Fibroblast of gingiva (primary cell): ENCODE measurements at regions not wholly inside any gene's neighbourhood (a gene's known extent, or its start where the extent isn't known, plus 50 kb on each side); places are given as distances from the start of the nearest gene placed in this dataset.
"Not testable (repeated sequence)": the region's sequence is repeated elsewhere in the genome, so short reads cannot be mapped to it uniquely, and the experiment has no call there.

Experiments used
- DNase-seq: peaks from one replicate; pipeline ENCODE4 v3.0.0-alpha.2; 2011; ENCODE audit warnings: low read depth

DNA sequence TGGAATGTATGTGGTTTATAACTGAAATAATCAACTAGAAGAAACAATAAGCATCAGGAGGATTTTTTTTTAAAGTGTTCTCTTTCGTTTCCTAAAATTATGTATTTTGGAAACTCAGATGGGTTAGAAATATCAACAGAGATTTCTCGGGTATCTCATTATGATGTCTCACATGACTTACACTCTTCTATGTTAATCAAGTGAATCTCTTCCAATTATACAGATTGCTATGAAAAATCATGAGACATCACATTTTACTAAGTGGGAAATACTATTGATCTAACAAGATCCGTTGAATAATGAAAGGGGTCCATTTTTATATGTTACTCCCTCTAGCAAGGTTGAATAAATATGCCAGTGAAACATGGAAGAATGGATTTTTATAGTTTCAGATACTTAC is 54.7 kb upstream of the NRIP1 start:
- DNase-seq: no peak

DNA sequence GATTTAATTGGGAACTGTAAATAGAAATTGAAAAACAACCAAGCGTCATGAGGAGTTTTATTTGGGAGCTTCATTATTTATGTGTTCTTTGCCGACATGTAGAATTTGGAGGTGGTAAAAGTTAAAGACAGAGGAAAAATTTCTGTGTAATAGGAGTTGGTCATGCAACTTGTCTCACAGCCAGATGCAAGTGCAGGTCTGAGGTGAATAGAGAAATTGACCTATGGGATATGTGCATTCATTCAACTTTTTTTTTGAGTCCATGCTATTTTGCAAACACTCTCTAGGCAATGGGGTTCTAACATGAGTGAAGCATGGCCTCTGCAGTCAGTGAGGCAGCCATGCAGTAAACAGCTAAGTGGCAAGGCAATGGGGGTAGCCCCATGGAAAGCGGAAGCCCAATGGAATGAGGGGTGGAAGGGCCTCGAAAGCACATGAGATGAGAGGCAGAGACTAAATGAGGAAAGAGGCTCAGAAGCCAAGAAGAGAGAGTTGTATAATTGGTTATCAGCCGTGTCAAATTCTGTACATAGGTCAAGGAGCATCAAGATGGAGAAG is 56.4 kb upstream of the NRIP1 start:
- DNase-seq: no peak

DNA sequence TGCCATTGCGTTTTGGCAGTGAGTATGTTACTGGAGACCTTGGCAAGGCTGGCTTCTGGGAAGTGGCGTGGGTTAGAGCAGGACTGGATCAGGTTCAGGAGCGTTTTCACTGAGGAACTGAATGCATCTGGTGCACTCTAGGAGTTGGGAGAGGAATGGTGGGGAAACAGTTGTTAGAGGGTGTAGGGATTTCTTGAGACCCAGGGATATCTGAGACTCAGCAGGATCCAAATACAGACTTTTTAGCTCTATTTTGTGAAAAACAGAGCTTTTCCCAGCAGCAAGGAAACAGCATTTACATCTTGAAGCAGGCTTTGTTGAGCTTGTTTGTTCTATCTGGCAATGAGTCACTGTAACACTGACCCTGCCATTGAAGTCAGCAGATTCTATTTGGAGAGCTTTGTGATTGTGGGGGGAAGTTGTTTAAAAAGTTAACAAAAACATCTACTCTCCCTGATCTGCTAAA is 56.9 kb upstream of the NRIP1 start:
- peak; percentile 72 for DNase-seq

DNA sequence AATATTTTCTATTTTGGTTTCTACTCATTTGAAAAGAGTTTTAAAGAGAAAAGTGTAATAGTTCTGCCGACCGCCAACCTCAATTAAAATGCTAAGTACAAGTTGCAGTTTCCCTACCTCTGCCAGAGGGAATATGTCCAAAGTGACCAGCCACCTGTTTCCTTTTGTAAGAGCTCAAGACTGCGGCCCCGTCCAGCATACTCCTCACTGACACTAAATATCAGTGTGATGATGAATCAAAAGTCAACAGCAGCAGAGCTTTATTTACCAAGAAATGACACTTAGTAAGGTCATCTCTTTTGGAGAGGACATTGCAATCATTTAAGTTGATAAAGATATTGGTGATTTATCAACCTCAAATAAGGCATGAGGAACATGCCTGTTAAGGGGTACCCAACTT is 57.4 kb upstream of the NRIP1 start:
- no peak for DNase-seq

DNA sequence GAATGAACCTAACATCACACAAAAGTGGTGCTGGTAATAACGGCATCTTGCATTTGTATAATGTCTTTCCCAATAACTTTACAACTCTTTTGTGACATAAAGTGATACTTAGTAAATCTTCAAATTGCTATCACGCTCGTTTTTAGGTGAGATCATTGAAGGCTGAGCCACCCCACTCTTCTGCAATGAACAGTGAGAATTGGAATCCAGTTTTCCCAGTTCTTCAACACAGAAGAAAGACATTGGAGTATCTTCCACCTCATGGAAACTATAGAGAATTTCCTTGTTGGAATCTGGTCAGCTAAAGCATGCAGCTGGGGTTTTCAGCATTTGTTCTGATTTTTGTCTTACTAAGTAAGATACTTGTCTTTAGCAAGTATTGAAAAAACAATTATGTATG is 59.9 kb upstream of the NRIP1 start:
- no peak for DNase-seq

DNA sequence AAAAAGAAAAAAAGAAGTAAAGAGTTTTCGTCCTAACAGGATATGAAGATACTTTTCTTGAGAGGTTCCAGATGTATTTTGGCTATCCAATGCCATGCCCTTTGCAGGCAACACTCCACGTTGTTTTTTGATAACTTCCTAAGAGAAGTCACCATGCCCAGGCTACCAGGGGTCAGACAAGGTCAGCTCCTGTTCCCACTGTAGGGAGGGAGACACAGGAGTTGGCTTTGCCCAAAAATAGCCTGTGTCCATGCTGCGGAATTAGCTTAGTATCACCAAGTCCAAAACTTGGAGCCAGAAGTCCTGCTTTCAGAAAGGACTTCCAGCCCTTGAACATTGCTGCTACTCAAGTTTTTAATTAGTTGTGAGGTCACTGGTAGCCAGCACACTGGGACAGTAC is 62.1 kb upstream of the NRIP1 start:
- no peak for DNase-seq

DNA sequence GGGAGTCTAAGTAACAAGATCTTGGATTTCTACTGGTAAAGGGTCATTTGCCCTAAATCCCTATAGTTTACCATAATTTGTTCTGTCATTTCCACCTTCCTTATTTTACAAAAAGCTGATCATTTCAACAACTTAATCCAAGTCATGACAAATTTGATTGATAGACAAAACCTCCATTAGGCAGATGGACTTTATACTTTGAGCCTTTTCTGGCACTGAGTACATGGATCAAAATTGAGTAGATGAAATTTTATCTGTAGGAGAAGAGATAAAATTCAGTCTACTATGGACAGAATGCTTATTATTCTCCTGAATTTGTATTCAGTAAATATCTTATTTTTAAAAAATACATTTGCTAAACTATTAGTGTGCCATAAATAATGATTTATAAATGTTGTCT is 62.6 kb upstream of the NRIP1 start:
- DNase-seq: no peak

DNA sequence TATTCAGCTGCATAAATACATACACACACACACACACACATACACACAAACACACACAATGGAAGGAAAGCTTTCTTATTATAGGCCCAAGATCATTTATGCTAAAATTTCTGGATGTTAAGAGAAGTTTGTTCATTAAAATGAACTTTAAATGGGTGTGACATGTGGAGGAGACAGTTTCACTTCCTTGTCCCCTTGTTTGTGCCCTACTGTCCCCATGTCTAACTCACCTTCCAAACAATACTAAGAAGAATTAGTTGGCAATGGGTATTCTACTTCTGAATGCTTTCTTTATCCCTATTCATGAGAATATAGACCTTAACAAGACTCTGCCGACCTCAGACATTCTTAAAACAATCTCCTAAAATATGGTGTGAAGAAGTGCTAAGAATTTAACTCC is 63.5 kb upstream of the NRIP1 start:
- no peak for DNase-seq

DNA sequence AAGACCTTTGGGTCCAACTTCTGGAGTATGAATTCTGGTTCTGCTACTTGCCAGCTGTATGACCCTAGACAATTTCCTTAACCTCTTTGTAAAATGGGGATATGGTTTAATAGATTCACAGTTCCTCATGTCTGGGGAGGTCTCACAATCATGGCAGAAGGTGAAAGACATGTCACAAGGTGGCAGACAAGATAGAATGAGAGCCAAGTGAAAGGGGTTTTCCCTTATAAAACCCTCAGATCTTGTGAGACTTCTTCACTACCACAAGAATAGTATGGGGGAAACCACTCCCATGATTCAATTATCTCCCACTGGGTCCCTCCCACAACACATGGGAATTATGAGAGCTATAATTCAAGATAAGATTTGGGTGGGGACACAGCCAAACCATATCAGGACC is 63.9 kb upstream of the NRIP1 start:
- not testable (repeated sequence) for DNase-seq

DNA sequence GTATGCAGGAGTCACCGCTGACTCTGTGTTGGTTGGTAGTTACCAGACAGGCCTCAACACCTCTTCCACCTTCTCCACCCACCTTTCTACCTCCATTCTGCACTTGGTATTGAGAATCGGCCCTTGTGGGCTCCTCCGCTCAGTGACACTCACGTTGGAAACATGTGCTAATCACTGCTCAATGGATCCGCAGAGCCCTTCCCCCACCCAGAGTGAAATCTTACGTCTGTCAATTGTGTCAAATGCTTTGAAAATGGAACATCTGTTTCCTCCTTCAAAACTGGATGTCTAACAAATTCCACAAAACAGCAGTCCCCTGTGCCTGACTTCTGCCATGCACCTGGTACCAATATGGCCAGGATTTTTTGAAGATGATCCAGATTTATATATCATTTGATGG is 65.5 kb upstream of the NRIP1 start:
- DNase-seq: no peak

DNA sequence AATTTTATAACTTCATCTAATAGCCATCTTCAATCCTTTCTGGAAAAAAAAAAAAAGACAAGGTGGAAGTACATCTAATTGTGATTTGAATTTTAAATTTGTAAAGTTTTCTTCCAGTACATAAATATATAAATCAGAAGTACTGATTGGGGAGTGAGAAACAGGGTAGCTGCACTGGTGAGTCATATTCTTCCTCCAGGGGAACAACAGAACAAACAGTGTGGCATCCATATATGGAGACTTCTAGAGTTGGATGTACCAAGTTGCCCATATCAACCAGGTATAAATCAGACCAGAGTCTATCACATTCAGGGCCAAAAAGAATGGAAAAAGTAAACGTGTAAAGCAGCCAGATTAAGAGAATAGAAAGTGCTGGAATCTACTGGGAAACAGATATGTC is 66.0 kb upstream of the NRIP1 start:
- peak; percentile 14 for DNase-seq

DNA sequence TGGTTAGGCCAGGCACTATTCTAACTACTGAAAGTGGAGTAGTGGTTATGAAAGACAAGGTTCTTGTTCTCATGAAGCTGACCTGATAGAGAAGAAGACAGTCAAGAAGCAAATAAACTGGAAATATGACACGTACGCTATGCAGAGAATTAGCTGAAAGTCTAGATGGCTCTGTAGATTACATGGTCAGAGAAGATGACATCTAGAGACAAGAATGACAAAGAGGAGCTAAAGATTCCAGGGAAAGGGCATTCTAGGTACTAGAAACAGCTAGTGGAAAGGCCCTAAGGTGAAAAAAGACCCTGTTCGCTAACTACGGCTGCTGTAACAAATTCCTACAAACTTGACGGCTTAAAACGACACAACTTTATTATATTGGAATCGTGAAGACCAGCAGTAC is 68.0 kb upstream of the NRIP1 start:
- DNase-seq: no peak

DNA sequence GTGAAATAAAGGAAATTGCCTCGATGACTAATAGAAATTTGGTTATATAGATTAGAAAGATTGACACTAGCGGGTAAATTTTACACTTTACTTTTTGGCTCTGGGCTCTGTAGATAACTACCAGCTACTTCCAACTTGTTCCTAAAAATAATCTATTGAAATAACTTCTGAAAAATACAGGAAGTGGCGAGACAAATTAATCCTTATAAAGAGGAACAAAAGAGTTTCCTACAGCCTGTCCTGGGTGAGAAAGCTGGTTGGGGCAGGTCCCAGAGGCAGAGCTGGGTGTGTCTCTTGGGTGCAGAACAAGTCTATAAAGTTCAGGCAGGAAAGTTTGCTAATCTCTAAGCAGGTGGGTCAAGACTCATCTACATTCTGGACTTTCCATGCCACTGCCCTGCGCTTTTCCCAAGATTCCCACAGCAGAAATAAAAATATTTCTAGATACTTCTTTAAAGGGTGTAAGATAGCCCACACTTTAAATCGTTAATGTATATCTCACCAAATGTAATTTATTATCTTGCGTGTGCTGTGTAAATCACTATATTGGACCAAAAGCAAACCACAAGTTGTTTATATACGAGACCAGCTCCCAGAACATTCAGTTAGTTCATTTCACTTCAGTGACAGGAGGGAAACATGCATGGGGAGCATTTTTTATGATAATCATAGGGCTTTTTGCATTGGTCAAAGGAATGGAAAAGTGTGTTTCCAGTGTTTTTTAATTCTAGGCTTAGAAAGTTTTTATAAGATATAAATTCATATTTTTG is 70.1 kb upstream of the NRIP1 start:
- no peak for DNase-seq

DNA sequence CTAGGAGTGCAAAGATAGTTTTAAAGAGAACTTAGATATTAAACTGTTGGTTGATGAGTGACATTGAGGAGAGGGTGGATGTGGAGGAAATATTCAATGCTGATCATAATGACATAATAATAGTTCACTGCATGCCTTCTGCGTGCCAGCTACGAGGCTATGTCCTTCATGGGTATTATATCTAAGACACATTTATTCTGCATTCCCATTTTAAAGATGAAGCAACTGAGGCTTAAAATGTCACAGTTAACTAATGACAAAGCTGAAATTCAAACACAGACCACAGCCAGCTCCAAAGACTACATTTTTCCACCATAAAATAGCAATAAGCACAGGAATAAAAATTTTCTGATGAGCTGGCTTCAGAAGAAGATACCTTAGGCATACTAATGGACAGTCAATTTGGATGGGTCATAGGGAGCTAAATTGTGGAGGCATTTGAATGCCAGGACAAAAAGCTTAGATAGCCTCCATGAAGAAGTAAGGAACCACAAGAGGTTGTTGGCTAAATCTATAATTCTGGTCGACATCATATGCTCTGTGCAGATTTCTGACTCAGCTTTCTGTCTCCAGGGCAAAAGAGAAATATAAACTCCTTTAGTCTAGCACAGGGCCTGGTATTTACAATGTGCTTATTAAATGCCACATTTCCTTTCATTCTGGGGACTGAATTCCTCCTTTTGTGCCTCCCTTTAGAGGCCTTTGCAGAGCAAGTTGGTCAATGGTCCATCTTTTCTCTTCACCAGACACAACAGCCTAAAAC is 71.2 kb upstream of the NRIP1 start:
- DNase-seq: no peak

DNA sequence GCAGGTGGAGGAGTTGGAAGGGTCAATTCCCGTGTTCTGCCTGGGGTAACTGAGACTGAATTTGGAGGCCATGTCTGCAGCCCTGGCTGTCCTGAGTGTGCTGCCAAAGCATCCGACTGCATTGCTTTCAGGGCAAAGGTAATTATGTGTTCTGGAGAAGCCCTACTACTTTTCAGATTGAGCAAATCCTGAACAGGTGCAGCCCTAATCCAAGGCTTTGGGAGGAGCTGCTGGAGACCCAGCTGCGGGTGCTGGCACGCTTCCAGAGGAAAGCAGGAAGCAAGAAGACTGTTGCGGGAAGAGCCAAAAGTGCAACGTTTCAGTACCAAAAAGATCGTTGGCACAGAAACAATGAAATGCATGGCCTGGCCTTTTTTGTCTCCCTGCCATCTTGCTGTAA is 73.7 kb upstream of the NRIP1 start:
- no peak for DNase-seq

DNA sequence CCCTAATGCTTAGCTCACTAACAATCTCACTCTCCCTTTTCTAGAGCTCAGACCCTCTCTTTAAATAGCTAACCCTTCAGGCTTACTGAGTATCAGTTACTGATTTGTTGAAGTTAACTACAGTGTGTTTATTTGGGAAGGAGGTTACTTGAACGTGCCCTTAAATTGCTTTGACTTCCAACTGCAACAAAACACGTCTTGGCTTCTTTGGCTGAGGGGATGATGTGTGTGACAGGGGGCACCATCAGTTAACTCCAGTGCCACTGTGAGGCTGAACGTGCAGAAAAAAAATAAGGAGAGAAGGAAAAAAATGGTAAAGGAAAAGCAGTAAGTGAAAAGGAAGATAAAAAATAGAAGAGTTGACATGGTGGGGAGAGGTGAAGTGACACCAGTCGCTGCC is 75.1 kb upstream of the NRIP1 start:
- no peak for DNase-seq

DNA sequence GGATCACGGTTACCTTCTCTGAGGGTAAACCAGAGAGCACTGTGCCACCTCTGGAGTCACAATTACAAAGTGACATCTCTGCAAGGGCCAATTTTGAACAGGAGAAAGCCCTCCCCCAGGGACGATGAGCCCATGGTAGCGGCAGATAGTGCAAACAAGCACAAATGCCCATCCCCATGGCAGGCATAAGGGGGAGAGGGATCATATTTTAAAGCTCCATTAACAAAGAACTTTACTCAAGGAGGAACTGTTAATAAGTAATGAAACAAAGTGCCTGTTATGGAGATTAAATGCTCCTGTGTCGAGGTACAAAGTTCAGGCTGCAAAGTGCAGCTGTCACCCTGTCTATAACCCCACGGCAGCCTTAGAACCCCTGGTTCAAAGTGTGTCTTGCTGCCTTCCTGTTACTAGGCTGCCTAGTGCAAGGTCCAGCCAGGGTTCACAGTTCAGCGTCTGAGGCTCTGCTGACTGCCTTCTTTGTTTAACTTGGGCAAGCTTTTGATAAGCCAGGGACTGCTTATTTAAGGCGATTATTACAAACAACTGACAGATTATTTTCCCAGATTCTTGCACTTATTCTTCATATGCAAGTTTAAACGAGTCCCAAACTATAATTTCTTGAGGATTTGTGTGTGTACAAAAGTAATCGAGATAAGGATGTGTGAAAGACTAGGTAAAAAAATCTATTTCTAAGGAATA is 75.7 kb upstream of the NRIP1 start:
- no peak for DNase-seq

DNA sequence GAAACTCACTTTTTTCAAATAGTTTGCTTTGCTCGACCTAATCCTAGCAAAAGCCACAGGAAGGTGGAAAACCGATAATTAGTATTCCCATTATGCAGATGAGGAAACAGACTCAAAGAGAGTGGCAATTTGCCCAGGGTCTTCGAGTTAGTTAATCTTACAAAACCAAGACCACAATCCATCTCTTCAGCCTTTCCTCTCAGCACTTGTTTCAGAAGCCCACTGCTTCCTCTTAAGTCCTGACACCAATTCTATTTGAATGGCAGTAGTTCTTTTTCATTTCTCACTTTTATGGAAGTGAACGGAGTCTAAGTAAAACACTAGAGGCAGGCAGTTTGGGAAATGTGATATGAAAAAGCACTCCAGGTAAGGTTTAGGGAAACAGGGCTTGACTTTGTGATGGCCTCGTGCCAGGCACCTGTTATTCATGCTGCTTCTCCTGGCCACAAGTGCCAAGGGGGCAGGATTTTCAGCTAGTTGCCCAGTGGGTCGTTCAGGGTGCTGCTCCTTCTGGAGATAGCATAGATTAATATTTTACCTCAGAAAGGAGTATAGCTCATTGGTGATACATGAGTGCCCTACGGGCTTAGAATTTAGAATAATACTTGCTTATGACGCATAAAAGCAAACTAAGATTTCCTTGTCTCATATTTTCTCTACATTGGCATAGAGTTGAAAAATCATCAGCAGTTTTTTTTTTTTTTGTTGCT is 76.6 kb upstream of the NRIP1 start:
- no peak for DNase-seq

DNA sequence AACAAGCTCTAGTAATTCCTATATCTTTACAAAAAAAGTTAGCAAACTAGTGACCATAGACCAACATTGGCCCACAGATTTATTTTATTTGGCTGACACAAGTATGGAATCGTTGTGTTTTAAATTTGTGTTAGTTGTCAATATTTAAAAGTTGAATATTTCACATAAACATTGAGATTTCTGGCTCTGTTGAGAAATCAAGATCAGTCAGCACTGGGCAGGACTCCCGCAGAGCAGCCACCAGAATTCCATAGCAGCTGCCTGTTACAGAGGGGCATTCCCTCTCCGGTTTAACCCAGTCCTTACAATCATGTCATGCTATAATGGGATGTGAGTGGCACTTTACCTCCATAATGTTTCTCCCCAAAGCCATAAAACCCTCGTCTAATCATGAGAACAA is 79.2 kb upstream of the NRIP1 start:
- peak; percentile 58 for DNase-seq

DNA sequence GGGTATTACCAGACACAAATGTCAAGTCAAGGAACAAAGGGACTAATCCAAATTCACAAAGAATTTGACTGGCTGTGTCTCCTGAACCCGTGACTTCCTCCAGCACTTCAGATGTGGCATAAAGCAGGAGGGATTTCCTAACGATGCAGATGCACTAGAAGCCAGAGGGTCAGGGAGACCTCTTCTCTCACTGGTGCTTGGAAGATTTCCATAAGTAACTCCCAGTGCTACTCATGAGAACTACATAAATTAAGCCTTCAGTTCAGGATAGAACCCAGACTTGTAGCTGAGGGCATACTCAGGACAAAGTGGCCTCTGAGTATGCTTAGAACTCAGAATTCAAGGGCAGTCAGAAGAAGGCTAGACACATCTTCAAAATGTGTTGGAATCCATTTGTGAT is 83.6 kb upstream of the NRIP1 start:
- DNase-seq: no peak

DNA sequence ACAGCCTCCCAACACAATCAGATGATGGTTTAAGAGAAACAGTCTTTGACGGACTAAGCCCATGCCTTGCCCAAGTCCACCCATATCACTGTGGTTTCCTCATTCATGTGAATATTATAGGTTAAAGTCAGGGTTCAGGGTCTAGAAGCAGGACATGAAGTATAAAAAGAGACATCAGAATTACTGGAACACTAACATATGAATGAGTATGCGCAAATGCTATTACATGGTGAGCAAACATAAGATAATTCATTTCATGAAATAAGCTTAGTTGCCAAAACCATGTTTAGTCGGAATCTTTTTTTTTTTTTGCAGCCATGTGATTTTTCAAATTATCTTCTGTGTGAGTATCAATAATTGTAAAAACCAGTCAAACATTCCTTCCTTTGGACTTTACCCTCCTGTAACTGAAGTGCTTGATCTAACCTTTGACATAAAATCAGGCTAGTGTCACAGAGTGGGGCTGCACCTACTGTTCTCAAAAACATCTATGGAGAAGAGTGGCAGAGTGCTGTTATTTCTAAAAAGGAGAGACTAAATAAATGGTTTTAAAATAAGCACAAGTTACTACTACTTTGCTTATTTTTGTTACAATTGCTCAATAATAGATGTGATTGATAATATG is 84.9 kb upstream of the NRIP1 start:
- DNase-seq: no peak
